ENCODE measurements at regions not wholly inside any gene's neighbourhood (a gene's known extent, or its start where the extent isn't known, plus 50 kb on each side); places are given as distances from the start of the nearest gene placed in this dataset.
A peak's percentile ranks its signal among the peaks of the same experiment; 100 is the strongest.

DNA sequence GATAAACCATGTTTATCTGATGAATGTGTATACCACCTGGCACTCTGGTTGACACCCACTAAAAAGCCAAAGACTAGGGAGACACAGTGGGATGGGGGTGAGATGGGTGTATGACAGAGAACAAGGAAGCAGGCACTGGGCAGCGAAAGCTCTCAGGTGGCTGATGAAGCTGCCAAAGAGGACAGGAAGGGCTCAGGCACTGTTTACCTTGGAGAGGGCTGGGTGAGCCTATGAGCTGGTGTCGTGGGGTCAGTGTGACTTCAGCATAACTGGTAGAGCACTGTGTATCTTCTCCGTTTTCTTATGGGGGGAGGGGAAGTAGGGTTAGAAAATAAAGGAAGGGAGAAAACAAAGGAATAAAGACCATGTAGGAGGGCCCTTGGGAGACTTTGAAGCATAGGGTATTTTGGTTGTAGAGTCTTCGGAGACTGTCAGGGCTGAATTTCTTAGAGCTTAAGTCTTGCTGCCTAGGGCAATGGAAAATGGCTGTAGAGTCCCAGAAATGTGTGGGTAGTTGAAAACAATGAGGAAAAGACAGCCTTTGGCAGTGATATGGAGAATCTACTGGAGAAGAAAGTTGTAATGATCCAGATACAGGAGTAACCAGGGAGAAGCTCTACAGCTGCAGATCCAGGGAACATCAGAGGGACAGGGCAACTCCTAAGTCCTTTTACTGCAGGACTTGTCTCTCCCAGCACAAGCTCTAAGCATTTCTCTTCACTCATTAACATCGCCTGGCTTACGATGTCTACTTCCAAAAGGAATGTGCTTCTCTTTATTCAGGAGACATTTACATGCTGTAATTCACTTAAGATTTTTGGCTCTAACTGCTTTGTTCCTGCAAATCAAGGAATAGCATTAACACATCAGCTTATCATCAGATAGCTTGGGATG, 120.0 kb downstream of the AQP4 start:
- no peak overlapping the region for H3K4me3 ChIP-seq (ENCODE audit: low read depth, low read length)
- TF ChIP-seq CTCF (conservative IDR thresholded peaks at IDR 0.05; ENCODE audit: low read depth, low read length) = no peak
- DNase-seq (ENCODE audit: low read depth) = no peak

DNA sequence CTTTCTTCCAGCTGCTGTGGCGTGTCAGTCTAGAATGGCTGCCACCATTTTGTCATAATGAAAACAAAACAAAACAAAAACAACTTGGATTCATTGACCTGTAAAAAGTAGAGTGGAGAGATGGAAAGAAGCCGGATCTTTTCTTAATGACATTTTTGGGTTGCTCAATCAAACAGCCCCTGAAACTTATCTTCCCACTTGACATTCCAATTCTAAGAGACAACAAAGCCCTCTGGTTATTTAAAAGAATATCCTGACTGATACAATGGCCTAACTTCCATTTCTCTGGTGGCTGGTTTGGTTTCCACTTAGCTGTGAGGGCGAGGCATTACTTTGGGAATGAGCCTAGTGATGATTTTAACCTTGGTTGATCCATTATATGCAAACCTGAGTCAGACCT, 123.7 kb downstream of the AQP4 start:
- H3K4me3 ChIP-seq (ENCODE audit: low read depth, low read length) = no peak overlapping the region
- TF ChIP-seq CTCF (conservative IDR thresholded peaks at IDR 0.05; ENCODE audit: low read depth, low read length) = no peak
- DNase-seq (ENCODE audit: low read depth) = no peak

- DNase-seq (ENCODE audit: low read depth) = peak; percentile 23
- no peak overlapping the region for H3K4me3 ChIP-seq (ENCODE audit: low read depth, low read length)
- TF ChIP-seq CTCF (conservative IDR thresholded peaks at IDR 0.05; ENCODE audit: low read depth, low read length) = no peak
These were observed 124.5 kb downstream of the AQP4 start for GRCh38 chr18:26741048-26741447.

DNA sequence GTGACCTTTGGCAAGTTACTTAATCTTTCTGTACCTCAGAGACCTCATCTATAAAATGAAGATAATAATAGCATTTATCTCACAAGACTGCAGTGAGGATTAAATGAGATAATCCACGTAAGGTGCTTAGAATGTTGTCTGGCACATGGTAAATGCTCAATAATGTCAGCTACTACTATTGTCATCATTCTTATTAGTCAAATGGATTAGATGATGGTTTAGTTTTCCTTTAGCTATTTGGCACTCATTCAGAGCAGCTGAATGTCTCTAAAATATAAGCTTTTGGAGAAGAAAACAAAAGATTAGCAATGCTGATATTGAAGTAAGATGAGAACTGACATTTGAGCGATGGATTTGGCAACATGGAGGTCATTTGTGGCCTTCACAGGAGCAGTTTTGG, 125.1 kb downstream of the AQP4 start:
- H3K4me3 ChIP-seq (ENCODE audit: low read depth, low read length) = no peak overlapping the region
- no peak for TF ChIP-seq CTCF (conservative IDR thresholded peaks at IDR 0.05; ENCODE audit: low read depth, low read length)
- no peak for DNase-seq (ENCODE audit: low read depth)

DNA sequence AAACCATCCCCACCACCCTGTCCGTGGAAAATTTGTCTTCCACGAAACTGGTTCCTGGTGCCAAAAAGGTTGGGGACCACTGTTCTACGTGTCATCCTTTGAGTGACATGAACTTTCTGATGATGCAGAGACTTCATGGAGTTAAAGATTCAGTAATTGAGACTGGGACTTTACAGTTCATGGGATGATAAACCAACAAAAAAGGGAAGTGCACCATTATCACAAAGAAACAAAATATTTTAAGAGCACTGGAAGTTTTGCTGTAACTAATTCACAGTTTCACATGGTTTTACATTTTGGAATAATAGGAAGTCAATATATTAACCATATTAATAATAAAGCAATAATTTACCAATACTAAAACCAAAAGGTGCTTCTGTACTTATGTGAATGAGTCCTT, 126.8 kb downstream of the AQP4 start:
- TF ChIP-seq CTCF (conservative IDR thresholded peaks at IDR 0.05; ENCODE audit: low read depth, low read length) = no peak
- H3K4me3 ChIP-seq (ENCODE audit: low read depth, low read length) = no peak overlapping the region
- DNase-seq (ENCODE audit: low read depth) = no peak

DNA sequence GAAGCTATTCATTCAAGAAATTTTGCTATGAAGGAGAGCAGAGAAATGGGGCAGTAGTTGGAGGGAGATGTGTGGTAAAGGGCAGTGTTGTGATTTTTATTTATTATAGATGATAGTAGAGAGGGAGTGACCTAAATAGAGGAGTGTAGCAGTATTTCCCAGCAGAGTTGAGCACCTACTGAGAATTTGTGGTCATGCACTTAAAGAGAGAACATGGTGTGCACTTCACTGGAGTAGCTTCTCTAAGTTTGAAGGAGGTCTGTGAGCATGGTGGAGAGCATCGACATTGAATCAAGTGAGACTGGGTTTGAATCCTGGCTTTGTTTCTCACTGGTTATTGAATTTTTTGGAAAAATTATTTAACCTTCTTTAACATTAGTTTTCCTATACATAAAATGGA, 129.2 kb downstream of the AQP4 start:
- H3K4me3 ChIP-seq (ENCODE audit: low read depth, low read length) = no peak overlapping the region
- no peak for TF ChIP-seq CTCF (conservative IDR thresholded peaks at IDR 0.05; ENCODE audit: low read depth, low read length)
- no peak for DNase-seq (ENCODE audit: low read depth)

DNA sequence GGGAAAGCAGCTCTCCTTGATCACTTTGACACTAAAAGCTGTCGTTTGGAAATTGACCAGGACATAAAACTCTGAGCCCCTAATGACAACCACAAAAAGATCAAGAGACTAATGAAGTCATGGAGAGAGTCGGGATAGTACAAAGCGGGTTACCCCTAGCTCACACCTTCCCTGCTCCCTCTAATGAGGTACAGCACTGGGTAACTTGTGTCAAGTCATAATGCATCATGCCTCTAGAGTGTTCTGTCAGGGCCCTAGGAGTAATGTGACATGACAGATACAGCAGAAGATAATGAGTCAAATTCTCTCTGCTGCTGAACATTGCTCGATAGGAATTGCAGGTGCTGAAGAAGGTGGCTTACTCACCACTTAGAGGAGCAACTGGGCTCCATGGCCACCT, 130.7 kb downstream of the AQP4 start:
- no peak for DNase-seq (ENCODE audit: low read depth)
- no peak for TF ChIP-seq CTCF (conservative IDR thresholded peaks at IDR 0.05; ENCODE audit: low read depth, low read length)
- no peak overlapping the region for H3K4me3 ChIP-seq (ENCODE audit: low read depth, low read length)
